Hepatocyte (in vitro differentiated cells): ENCODE measurements at regions not wholly inside any gene's neighbourhood (a gene's known extent, or its start where the extent isn't known, plus 50 kb on each side); places are given as distances from the start of the nearest gene placed in this dataset.

Experiments
- EZH2 ChIP-seq: fragments of 200-600 bp; sonication (generic); IDR thresholded peaks from 2 replicates; pipeline ENCODE4 v1.6.1; 2016; ENCODE audit warnings: antibody characterized with exemption, mild to moderate bottlenecking, borderline replicate concordance
- EZH2phosphoT487 ChIP-seq: fragments of 200-600 bp; sonication (generic); IDR thresholded peaks from one replicate; pipeline ENCODE4 v1.6.1; 2018; ENCODE audit warnings: antibody characterized with exemption, mild to moderate bottlenecking, low read depth, moderate library complexity; ENCODE audit not compliant: unreplicated experiment, severe bottlenecking
- TF ChIP-seq, protein P1 (sequence below): fragments of 200-600 bp; sonication (generic); IDR thresholded peaks from 2 replicates; pipeline ENCODE4 v1.5.1; 2016; ENCODE audit warnings: antibody characterized with exemption, mild to moderate bottlenecking; ENCODE audit not compliant: poor library complexity

DNA sequence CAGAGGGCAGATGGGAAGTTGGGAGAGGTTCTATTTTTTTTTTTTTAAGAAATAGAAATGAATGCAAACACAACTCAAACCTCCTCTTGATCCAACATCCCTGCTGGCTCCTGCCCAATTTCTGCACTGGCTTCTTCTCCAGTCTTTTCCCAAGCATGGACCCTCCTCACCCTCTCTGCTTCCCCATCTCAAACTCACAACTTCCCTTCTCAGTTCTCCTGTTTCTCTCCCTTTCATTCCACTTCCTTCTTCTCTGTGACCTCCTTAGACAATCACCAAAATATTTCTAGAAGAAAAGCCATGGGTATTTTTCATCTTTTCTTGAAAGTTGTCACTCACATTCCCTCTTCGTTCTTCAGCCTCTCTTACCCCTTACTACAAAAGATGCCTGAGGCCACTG, 85.2 kb upstream of the VPREB1 start:
- TF ChIP-seq EZH2phosphoT487 (no peak), EZH2 (no peak)
- TF ChIP-seq, protein P1, sequence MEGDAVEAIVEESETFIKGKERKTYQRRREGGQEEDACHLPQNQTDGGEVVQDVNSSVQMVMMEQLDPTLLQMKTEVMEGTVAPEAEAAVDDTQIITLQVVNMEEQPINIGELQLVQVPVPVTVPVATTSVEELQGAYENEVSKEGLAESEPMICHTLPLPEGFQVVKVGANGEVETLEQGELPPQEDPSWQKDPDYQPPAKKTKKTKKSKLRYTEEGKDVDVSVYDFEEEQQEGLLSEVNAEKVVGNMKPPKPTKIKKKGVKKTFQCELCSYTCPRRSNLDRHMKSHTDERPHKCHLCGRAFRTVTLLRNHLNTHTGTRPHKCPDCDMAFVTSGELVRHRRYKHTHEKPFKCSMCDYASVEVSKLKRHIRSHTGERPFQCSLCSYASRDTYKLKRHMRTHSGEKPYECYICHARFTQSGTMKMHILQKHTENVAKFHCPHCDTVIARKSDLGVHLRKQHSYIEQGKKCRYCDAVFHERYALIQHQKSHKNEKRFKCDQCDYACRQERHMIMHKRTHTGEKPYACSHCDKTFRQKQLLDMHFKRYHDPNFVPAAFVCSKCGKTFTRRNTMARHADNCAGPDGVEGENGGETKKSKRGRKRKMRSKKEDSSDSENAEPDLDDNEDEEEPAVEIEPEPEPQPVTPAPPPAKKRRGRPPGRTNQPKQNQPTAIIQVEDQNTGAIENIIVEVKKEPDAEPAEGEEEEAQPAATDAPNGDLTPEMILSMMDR: no peak
